GM19468 (cell line): ENCODE measurements at regions not wholly inside any gene's neighbourhood (a gene's known extent, or its start where the extent isn't known, plus 50 kb on each side); places are given as distances from the start of the nearest gene placed in this dataset.

Experiments used
- ATAC-seq: cut with Tn5 transposase; IDR thresholded peaks from one replicate; pipeline ENCODE4 v1.9.1; 2021; ENCODE audit warnings: mild to moderate bottlenecking, moderate library complexity, moderate number of reproducible peaks; ENCODE audit not compliant: unreplicated experiment; ENCODE audit errors: extremely low read depth

DNA sequence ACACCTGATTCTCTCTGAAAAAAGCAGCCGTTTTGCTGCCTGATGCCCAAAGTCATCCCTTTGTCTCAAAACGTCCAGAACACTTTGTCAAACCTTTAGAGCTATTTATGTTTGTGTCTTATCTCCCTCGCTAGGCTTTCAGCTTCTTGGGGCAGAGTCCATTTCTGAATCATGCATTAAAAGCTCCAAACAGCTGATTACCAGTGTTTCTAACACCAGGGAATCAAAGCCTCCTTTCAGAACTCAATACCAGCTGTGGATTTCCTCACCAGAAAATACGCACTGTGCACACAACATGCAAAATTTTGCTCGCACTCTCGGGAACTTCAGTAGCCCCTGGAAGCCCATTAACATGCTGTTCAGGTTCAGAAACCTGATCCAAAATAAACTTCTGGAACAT is 333.3 kb downstream of the HACE1 start:
- ATAC-seq = no peak

DNA sequence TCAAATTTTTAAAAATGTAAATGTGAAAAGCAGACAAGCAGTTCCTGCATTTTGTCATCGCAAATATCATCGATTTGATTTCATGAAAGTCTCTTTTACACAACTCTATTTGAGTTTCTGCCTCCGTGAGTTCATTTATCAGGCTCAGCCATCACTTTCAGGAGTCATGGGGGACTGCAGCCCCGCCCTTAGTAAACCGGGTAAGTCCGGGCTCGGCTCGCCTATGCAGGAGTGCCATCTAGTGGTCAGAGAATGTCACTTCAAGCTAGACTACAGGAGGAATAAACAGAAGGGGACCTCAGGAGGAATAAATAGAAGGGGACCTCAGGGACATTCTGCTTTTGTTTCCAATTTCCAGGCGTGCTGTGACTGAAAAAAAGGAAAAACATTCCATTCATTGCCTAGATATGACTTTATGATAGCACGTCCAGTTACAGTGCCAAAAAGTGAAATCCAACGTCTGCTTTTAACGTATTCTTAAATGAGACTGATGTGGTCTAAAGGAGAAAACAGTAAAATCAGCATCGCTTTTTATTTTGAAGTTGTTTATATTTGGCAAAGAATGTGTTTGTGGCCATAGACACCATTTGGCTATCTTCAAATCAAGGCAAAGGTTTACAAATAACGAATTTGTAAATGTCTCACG is 333.9 kb downstream of the HACE1 start:
- peak; percentile 97 for ATAC-seq

DNA sequence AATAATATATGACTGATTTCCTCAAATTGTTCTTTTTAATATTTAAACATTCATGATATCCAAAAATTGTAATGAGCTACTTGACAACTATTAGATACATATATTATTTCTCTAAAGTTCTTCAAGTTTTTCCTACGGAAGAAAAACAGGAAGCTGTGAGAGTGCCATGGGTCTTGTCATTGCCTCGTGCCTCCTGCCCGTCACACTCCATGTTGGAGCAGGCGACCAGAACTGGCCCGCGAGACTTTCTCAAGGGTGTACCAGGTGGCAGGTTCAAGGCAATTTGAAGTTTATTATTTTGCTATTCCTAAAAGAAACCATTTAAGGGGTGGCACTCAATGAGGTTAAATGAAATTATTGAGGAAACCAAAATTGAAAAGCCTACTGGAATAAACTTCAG is 337.2 kb downstream of the HACE1 start:
- ATAC-seq = no peak

DNA sequence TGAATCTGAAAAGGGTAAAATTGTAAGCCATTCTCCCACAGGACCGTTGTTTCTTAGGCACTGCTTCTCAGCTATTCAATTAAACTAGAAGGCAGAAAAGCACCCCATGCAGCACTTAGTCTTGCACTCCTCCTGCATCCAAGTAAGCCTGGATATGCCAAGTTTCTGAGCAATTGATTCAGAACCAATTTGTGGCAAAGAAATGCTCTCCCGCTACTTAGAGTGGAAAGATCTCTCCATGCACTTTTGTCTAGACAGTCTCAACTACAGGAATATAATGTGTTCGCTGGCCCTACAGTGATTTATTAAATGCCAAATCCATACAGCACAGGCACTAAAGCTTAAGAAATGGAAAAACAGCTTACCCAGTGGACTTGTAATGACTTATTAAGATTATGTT is 338.5 kb downstream of the HACE1 start:
- no peak for ATAC-seq

DNA sequence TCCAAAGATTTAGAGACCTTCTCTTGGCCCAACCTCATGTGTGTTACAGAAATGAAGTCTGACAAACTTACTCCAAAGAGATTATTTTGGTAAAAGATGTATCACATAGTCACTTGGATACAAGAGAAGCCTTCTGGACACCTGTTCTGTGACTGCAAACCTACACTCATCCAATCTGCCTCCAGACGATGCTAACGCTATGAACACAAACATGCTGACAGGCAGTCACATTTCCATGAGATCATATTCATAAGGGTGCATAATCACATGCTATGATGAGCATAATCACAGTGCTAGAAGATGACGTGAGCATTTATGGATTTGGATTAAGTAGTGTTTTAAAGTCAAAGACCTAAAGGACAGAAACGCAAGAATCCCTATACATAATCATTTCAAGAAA is 340.2 kb downstream of the HACE1 start:
- no peak for ATAC-seq

DNA sequence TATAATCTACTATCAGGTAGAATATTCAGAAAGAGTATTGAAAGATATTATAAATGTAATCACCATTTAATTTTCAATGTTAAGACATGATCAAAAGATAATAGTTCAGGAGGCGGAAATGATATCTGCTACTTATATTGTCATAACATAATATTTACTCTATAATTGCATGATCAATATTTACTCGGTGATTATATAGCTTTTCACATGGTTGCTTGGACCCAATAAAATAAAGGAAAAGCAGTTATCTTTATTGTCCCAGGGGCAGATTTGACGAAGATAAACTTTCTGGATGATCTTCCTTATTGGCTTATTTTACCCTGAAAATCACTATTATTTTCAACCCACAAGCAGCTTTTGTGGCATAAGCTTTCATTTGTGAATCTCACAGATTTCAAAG is 350.4 kb downstream of the HACE1 start:
- ATAC-seq = no peak

DNA sequence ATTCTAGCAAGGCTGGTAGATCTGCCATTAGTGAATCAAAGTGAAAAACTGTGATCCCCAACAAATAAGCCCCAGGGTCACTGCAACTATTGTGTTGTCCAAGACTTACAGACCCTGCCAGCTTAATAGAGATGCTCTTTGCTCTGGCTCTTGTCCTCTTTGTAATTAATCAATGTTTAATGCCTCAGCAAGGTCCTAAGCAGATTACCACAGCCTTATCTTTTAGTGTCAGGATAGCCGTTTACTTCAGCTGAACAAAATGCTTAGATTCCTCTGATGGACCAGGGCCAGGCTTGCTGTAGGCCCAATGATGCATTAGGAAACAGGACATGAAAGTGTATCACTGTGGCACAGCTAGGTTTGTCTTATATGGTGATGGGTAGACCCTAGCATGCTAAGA is 353.3 kb downstream of the HACE1 start:
- ATAC-seq = no peak

DNA sequence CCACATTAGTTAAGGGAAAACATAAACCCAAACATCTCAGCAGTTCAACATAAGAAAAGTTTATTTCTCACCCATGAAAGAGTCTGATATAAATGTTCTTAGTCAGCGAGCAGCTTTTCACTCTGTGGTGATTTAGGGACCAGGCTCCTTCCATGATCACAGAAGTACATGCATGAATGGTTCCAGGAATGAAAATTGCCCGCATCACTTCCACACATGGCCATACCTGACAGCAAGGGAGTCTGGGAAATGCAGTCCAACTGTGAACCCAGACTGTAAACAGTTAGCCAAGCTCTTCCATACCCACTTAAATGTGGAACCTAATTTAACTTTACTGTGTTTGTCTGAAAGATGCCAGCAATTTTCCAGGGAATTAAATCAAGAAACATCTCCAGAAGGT is 353.9 kb downstream of the HACE1 start:
- ATAC-seq = no peak

DNA sequence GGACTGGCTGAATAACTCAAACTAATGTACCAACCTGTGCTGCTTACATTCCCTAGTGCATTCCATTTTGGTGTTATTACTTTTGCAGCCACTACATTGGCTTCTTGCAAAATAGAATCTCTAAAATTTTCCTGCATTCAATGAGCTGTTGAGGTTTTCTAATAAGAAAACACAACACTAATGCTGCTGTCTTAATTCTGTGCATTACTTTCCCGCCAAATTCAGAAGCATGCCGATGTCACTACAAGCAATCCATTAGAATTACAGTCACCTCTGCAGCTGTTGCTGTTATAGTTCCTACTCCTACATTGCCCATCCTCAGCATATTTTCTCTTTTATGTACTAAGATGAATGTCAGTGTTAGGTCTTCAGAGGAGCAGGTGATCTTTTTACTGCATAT is 359.5 kb downstream of the HACE1 start:
- ATAC-seq = no peak

DNA sequence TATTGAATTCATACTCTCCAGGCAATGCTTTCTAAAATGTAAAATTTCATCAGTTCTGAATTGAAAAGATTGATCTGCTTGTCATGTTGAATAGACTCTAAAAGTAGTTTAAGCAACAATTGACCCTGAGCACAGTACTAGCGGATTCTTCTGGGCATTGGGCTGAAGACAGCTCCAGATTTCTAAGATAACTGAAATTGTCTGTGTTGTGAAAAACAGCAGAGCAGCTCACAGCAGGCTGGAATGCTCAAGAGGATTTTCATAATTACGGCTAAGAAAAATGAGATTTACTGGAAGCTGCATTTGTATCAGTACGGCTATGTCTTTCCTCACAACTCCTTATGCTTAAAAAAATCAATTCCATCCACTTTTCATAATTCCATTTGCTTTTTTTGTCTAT is 373.7 kb downstream of the HACE1 start:
- no peak for ATAC-seq

DNA sequence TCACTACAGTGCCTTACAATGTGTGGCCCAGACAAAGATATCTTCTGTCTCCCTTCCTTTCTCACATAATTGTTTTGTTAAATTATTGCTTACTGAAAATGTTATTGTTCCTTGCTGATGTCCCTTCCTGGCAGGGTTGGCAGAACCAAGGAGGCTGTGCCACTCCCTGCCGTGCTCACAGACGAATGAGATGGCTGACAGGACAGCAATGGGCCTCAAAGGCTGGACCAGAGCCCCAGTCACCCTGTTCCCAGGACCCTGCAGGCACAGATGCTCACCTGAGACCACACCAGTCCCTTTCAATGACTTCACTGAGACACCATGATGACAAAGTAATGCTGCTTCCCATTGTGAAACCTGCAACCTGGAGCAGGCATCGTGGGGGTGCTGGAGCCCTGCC is 375.1 kb downstream of the HACE1 start:
- ATAC-seq = no peak

DNA sequence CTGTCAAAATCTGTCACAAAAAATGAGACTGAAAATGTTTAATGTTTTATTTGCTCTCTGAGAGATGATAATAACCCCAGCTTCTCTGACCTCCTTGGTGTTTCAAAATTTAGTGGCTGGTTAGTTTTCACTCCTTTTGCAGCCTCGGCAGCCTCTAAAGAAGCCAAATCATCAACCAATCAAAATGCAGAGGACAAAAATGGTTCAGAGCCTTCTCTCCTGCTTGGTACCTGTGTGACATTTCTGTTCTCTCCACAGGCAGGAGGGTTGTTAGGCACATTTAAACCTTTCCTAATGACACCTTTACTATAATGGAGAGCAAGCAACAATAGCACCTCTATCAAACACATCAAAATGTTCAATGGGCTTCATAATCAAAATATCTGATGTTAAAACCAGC is 375.5 kb downstream of the HACE1 start:
- no peak for ATAC-seq

DNA sequence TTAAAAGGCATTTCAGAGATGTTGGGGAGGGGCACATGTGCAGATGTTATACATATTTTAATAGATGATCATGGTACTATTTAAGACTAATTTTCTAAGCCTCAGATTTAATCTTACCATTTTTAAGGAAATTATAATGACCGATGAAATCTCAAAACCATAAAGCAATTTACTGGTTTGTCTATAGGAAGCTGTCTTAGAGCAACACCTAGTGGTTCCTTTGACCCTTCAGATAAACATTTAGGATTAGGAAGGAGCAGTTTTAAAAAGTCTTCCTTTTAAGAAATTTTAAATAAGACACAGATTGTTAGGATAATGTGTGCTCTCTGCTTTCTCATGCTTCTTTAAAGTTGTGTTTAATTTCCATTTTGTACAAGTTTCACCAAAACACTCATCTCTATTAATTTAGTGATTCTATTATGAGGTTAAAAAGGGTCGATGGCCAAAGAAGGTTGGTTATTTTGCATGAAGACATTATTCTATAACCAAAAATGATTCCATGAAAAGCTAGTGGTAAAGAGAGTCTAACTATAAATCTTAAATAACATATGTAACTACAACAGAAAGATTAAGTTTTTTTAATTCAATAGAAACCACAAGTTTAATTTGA is 376.4 kb downstream of the HACE1 start:
- no peak for ATAC-seq

DNA sequence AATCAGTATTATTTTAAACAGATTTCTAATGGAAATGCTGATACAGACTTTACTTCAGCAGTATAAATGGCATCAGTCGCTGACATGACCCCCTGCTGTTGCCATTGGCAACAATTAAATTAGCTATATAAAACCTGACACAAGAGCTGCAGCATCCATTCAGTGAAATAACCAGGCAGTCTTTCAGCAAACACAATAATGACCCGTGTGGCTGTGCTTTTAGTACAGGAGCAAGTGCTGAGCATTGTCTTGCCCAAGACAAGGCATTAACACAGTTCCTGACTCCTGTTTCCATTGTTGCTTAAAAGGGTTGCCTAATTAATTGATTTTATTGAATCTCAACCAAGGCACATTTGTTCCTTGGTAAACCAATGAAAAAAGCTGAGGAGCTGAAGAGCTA is 382.1 kb downstream of the HACE1 start:
- no peak for ATAC-seq

DNA sequence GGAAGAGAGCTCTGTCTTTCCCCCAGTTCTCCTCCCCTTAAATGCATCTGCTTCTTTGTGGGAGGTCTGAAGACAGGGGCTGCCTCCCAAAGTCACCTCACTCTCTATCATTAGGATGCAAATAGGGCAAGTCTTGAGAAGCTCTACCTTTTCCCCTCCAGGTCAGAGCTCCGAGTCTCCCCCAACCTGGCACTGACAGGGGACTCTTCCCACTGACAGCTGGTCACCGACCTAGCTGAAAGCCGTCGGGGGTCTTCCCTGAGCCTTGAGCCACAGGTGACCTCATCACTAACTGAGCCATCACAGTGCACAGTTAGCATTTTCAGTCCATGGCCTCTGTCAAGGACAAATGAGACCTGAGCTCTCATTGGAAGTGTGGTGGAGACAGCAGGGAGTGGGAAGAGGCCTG is 386.7 kb downstream of the HACE1 start:
- ATAC-seq = no peak

DNA sequence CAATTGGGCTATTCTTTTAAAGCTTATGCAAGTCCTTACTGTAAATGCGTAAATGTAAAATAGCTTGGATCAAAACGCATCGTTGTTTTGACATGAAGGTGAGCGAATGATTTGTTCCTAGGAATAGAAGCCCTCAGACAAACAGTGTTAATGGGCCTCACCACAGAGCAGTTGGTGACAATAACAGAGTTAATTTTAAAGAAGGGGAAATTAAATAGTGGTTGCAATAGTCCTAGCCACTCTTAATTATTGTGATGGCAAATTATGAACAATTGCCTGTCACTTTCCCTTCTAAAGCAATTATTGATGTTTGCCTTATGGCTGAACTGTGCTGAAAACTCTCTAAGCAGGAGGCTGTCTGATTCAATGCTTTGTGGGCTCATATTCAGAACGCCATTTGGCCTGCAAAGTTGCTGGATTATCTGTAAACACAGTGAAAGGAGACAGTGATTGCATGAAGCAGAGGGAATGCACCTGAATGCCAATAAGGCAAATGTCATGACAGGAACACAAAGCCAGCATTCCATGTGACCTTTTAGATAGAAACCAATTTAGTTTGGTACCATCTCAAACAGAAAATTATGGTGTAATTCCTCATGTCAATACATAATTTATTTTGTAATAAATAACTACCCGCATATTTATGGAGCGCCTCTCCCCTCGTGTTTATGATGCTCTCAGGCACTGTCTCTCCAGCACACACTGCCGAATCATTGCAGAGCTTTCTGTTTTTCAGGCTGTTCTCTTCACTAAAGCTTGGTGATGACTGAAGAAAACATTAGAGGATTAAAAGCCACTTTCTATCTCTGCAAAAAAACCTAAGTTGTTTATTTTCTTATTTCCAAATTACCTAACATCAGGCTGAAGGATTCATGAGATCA is 387.5 kb downstream of the HACE1 start:
- ATAC-seq = no peak

DNA sequence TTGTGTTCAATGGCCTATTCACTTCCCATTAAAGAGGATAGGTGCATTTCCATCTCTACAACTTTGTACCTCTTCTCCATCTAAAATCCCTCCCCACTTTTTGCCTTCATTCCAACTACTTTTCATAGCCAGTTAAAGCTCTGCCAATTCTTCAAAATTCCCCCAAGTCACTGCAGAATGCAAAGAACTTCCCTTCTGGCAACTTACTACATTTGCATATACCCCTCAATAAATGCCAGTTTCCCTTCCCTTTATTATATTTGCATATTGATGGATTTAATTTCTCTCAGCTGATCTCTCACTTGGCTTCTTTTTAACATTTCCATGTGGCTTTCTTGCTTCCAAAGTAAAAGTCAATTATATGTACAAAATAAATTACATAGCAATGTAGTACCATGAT is 393.4 kb downstream of the HACE1 start:
- ATAC-seq = no peak

DNA sequence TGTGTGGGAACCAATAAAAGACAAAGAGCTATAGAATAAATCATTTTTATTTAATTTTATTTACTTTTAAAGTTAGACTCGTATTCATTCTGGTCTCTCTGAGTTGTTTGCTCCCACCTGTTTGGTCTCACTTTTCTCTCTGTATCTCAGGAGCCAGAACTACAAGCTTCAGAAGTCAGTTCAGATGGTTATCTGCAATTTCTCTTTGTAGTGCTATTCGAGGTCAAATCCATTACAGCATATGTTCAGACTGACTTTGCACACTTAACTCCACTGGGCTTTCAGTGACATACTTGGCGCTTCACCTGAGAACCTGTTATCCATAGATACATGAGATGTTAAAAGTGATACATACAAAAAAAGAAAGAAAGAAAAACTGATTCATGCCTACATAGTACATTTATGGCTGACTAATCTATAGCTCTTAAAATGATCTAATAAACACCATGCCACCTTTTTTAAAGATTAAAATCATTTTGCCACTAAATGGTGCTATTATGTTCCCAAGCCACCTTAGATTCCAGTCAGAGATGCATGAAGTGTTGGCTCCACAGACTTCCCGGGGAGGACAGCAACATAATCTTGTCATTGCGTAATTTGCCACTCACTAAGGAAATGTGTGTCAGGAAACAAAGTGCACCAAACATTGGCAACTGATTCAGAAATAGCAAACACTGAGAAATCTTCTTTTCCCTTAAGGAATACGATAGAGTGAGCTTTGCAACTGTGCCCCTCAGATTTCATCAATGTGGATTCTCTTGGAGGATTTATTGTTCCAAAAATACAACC is 396.7 kb downstream of the HACE1 start:
- no peak for ATAC-seq

DNA sequence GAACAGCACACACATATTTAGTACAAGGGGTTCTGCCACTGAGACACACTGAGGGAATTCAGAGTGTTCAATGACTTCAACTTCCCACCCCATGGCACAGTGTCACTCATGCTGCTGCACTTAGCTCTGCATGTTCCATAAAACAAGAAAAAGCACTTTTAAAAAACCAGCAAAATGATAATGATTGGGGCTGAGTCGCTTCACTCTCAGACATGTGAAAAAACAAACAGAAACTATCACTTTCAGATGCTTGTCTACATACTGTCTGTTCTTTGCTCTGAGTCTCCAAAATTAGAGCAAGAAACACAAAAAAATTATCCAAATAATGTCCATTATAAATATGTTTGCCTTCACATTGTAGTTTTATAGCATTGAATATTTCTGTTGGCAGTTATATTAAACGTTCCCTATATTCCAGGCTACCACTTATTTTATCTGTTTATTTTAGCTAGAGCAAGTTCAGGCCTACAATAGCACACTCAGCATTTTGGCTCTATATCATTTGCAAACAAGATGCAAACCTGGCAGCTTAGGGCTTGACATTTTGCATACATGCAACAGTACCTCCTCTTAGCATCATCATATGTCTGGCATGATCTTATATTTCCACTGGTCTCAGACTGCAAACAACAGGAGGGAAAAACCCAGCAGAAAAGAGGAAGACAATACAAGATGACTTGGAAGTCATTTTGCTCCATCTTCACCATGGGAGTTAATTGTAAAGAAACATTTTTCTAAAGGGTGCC is 398.8 kb downstream of the HACE1 start:
- no peak for ATAC-seq

DNA sequence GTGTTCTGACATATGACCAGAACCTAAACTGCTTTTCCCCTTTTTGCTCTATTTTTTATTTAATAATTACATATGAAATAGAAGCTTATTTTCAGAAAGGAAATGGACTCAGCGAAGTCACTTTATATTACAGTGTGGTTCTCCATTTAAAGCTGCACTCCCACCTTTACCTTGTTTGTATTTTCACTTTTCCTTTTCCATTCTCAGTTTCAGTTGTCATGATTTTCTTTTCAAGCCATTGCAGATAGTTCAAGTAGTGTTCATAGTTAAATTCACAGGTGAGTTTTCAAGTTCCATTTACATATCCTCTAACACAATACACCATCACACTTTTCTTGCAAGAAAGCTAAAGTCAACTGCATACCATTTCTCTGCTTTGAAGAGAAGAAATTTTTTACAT is 400.2 kb downstream of the HACE1 start:
- peak; percentile 79 for ATAC-seq
